ENCODE measurements at regions not wholly inside any gene's neighbourhood (a gene's known extent, or its start where the extent isn't known, plus 50 kb on each side); places are given as distances from the start of the nearest gene placed in this dataset.

DNA sequence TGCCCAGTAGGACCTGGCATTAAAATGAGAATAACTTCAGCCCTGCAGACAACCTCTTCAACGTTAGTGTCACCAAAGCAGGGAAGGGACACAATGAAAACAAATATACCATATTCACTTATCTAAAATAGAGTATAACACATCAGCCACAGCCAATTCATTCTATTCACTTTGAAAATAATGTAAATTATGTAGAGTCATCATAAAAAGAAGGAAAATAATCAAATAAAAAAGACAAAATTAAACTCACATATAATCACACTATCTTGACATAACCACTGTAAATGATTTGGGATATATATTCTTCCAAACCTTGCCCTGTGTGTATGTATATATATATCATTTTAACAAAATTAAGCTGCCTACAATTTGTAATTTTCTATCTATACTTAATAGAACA lies 78.1 kb upstream of the HEY2 start:
- intact Hi-C loops (cut with DNase I) = no loop called here
- no peak for DNase-seq (ENCODE audit: low spot score)

DNA sequence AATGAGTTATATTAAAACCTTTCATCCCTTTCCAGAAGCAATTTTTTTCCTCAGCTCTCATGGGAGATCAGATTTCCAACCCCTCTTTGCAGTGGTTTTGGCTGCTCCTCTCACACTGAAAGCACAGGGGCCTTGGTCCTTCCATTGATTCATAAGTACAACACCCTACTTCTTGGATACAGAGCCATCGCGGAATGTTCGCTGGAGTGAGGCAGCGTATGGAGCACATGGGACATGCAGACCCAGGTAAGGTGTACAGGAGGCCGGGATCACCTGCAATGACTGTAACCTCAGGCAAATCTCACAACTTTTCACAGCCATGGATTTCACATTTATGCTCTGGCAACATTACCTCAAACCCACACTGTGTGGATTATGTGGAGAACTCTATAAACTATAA lies 75.2 kb upstream of the HEY2 start:
- intact Hi-C loops (cut with DNase I) = no loop called here
- DNase-seq (ENCODE audit: low spot score) = no peak

DNA sequence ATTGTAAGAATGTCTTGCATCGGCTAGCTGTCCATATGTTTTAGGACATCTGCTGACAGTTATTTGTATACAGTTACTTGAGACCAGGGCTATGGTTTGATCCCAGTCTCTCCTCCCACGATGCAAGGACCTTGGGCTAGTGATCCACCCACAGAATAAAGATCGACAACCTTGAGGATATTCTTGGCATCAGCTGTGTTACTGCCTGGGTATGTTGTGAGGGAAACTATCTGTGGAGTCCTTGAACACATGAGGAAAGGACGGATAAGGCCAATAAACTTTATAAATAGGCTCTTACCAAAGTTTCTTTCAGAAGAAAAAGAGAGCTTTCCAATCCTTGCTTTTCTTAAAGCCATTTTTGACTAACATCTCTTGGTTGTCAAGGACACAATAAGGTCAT lies 70.8 kb upstream of the HEY2 start:
- intact Hi-C loops (cut with DNase I) = no loop called here
- DNase-seq (ENCODE audit: low spot score) = no peak

DNA sequence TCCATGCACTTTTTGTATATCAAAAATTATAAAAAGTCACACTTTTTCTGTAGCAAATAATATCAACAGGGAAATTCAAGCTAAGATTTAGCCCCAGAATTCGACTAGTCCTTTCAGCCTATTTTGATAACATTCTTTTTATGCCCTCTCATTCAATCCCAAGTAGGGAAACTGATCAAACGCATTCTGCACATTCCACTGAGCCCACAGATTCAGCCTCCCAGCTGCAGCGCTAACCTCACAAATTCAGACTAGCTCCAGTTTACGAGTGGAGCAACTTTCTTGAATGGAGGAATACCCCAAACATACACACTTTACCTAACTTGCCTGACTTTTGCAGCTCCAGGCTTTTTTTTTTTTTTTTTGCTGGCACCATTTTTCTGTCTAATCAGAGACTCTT lies 70.3 kb upstream of the HEY2 start:
- intact Hi-C loops (cut with DNase I) = no loop called here
- DNase-seq (ENCODE audit: low spot score) = no peak

DNA sequence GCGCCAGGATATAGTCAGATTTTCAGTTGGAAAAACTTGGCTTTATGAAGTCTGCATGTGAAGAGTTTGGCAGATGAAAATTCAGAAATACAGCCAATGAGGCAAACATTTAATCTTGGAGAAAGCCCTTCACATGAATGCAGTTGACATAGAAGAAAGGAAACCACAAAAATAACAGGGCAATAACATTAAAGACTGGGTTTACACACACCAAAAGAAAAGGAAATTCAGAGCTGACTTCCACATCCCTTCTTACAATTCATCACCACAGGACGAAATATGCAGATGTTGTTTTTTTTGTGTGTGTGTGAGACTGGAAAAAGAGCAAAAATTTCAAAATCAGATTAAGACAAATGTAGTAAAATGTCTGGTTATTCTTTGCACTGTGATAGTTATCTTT lies 69.8 kb upstream of the HEY2 start:
- intact Hi-C loops (cut with DNase I) = no loop called here
- DNase-seq (ENCODE audit: low spot score) = no peak

DNA sequence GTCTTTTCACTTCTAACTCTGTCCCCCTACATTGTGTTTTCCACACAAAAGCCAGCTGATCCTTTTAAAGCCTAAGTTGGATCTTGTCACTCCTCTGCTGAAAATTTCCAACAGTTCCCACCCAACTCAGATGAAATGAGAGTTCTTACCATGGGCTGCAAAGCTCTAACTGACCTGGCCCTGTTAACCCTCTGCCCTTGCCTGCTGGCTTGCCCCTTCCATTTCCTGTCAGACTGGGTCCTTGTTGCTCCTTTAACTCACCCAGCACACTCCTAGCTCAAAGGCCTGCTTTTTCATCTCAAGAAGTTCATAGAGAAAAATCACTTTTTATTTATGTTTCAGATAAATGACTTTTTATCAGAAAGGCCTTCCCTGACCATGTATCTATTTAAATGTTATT lies 66.5 kb upstream of the HEY2 start:
- no peak for DNase-seq (ENCODE audit: low spot score)
- intact Hi-C loops (cut with DNase I) = no loop called here

DNA sequence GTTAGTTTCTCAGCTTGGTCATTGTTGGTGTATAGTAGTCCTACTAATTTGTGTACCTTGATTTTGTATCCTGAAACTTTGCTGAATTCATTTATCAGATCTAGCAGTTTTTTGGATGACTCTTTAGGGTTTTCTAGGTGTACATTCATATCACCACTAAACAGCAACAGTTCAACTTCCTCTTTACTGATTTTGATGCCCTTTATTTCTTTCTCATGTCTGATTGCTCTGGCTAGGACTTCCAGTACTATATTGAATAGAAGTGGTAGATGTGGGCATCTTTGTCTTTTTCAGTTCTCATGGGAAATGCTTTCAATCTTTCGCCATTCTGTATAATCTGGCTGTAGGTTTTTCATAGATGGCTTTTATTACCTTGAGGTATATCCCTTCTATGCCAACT lies 61.3 kb upstream of the HEY2 start:
- DNase-seq (ENCODE audit: low spot score) = no peak
- intact Hi-C loops (cut with DNase I) = loop anchor here in 1 of 2 donors (5.0 kb wide), 1 partner anchor 801 kb away; no protein-coding TSS in a partner anchor

DNA sequence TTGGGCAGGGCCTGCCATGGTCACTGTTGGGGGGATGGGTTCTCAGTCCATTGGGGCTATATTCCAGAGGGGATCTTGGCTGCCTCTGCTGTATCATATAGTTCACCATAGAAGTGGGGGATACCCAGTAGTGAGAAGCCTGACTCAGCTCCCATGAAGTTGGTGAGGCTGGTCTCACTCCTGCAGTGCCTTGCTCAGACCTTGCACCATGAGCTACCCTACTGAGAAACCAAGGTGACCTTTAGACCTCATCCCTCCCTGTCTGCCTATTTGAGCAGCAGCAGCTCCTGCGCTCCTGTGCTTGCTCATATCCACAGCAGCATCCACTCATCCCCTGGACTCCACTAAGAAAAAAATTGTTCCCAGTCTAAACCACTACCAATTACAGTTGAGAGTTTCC lies 56.0 kb upstream of the HEY2 start:
- no peak for DNase-seq (ENCODE audit: low spot score)
- intact Hi-C loops (cut with DNase I) = no loop called here

DNA sequence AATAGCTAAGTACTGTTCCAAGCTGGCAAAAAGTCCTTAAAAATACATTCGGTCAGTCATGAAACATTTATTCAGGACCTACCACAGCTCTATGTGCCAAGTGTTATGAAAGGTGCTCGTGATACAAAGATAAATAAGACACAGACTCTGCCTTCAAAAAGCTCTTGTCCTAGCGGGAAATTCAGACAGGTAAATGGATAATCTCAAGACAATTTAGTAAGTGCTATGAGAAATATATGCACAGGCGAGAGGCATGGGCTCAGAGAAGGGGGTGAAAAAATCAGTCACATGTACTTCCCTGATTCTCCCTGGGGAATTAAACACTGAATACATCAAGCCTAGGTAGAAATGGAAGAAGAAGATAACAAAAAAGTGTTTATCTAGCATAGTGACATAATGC lies 49.8 kb upstream of the HEY2 start:
- DNase-seq (ENCODE audit: low spot score) = no peak
- intact Hi-C loops (cut with DNase I) = no loop called here
